ENCODE measurements at regions not wholly inside any gene's neighbourhood (a gene's known extent, or its start where the extent isn't known, plus 50 kb on each side); places are given as distances from the start of the nearest gene placed in this dataset.

- no peak for DNase-seq
Measured at GRCh38 chr12:12017798-12018197, 52.9 kb upstream of the BCL2L14 start.

- no peak for DNase-seq
Measured at GRCh38 chr12:12018454-12018853, 52.3 kb upstream of the BCL2L14 start.

- DNase-seq, result no peak
Measured at GRCh38 chr12:12019881-12020280, 50.9 kb upstream of the BCL2L14 start.

DNA sequence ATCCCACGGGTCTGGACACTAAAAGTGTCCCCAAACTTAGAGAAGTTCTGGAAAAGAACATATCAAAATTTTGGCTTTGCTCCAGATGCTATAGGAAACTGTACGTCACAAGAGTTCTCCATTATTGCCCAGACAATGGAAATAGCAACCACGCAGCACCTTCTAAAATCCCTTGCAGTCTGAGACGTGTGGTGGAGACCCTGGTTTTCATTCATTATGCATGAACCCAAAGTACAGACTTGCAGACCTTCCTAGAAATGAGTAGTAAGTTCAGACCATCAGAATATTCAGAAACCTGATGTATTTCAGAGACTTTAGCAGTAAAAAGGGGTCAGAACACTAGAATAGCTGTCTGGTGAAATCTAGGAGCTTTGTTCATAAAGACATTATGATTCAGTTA lies 50.0 kb upstream of the BCL2L14 start:
- DNase-seq, result no peak

Measured in NCI-H1092 (cell line).